ENCODE measurements at regions not wholly inside any gene's neighbourhood (a gene's known extent, or its start where the extent isn't known, plus 50 kb on each side); places are given as distances from the start of the nearest gene placed in this dataset.

DNA sequence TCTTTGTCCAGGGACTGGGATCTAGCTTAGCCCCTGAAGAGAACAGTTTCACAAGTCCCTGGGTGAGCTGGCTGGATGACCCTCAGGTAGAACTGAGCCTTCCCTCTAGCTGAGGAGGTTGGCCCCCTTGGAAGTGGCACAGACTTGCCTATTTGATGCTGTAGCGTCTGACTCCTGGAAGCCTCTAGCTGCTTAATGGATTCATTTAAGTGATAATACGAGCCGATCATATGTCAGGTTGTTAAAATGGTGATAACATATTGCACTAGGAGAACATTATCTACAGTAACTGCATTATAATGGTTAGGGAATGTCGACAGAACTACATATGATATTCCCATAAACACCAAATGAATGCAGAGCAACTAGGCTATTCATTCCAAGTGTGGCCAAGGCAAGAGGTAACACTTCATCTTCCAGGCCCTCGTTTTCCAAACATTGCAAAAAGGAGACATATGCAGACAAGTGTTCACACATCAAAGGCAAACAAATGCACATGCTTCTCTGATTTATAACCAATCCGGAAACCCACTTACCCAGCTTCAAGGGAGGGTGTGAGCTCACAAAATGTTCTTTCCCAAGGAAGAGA, 340.1 kb upstream of the PLXNA2 start:
- no peak for DNase-seq (ENCODE audit: low spot score)

DNA sequence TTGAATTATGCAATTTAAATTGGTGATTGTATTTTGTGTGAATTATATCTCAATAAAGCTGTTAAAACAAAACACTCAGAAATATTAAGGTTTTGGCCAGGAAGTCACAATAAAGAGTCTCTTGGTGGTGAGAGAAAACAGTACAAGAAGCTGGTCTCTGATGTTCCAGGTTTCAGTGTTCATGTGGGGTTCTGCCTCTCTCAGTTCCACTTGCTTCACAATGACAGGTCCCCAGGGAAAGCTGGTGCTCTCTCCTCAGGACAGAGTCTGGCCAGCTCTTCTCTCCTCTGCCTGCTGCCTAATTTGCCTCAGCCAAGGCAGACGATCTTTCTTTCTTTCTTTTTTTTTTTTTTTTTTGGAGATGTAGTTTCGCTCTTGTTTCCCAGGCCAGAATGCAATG, 342.9 kb upstream of the PLXNA2 start:
- no peak for DNase-seq (ENCODE audit: low spot score)

DNA sequence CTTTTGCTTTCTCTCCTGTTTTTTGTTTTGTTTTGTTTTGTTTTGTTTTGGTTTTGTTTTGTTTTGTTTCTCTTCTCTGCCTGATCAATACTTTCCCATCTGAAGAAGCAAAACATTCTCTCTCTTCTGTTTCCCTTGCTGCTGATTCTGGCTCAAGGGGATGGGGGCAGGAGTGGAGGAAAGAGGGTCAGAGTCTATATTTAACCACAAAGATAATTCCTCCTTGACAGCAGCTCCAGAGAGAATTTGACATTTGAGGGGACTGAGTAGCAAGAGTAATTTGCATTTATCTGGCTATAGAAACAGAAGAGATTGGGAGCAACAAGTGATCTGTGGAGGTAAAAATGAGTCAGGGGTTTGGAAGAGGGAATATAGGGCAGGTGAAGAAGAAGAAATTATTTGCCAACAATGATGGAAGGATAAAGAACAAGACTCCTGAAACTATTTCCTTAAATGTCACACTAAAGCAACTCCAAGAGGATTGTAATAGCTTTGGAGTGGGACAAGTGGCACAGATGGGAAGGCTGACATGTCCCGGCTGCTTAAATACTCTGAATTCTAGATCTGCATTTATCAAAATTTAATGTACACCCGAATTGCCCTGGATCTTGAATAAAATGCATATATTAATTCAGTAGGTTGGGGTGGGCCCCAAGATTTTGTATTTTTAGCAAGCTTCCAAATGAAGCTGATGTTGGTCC, 349.3 kb upstream of the PLXNA2 start:
- DNase-seq (ENCODE audit: low spot score) = no peak

DNA sequence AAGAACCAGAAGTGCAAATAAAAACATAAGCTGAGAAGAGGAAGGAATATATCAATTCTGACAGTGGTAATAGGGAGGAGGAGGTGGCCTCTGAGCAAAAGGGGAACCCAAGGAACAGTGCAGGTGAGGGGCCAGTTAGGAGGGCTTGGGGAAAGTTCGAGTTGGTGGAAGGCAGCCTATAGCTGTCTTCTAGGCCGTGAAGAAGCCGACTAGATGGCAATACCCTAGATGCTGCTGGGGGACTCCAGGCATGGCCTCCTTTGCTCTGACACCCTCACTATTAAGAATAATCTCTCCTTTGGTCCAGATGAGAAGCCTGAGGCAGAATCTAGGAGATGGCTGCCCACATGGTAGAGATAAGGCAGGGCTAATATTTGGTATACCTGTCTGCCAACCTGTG, 351.1 kb upstream of the PLXNA2 start:
- DNase-seq (ENCODE audit: low spot score) = no peak

DNA sequence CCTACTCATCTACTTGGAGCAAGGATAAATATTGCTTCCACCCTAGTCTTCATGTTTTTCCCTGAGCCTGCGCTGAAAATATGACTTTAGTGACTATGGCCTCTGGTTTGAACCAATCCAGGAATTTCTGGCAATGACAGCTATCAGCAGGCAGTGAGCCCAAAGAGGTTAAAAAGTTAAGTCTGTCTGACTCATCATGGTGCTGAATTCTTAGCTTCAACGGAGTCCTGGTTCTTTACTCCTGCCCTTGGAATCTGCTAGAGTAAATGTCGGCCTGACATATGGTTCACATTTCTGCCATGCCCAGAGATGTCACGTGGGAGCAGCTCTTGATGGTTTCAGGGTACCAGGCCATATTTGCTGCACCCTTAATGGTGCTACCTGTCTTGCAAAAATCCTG, 351.6 kb upstream of the PLXNA2 start:
- DNase-seq (ENCODE audit: low spot score) = no peak

DNA sequence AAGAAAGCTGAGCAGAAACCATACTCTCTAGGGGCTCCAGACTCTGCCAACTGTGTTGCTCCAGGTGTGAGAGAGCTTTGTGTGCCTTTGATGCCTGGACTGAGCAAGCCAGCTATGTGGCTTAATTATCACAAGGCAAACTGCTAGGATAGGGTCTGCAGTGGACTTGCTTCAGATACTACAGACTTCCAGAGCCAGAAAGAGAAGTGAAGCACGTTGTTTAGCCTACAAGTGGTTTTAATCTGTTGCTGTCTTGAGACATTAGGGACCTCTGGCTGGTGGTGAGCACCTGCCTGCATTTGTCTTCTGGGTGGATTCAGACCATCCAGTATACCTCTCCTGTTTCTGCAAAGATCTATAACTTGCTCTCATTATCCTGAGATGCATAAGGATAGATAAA, 353.4 kb upstream of the PLXNA2 start:
- DNase-seq (ENCODE audit: low spot score) = no peak

DNA sequence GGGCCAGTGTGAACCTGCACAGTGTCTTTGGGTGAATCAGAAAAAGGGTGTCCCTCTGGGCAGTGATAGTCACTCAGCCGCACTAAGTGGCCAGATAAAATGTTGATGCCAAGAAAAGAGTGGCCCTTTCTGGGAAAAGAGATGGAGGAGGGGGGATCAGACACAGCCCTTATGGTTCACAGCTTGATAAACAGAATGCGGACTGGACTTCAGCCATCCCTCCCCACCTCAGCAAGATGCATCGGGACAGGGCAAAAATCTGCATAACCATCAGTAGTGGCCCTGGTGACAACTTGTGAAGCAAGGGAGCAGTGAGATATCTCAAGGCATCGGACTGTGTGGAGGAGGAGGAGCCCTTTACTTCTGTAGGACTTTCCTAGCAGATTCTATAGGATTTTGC, 353.8 kb upstream of the PLXNA2 start:
- no peak for DNase-seq (ENCODE audit: low spot score)

DNA sequence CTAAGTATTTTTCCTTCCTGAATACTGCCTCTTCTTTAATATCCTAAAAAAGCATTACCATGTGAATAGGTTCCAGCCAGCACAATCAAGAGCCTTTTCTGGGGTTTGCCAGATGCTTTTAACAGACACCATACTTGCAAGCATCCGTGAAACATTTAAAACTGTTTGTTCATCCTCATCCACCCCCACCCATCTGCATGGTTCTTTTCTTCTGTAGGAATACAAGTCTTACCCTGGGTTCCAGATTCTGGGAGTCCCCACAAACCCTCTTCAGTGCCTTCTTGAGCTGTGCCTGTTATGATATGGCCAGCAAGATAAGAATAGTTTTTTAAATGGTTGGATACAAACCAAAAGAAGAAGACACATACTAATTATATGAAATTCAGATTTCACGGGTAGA, 354.9 kb upstream of the PLXNA2 start:
- no peak for DNase-seq (ENCODE audit: low spot score)

DNA sequence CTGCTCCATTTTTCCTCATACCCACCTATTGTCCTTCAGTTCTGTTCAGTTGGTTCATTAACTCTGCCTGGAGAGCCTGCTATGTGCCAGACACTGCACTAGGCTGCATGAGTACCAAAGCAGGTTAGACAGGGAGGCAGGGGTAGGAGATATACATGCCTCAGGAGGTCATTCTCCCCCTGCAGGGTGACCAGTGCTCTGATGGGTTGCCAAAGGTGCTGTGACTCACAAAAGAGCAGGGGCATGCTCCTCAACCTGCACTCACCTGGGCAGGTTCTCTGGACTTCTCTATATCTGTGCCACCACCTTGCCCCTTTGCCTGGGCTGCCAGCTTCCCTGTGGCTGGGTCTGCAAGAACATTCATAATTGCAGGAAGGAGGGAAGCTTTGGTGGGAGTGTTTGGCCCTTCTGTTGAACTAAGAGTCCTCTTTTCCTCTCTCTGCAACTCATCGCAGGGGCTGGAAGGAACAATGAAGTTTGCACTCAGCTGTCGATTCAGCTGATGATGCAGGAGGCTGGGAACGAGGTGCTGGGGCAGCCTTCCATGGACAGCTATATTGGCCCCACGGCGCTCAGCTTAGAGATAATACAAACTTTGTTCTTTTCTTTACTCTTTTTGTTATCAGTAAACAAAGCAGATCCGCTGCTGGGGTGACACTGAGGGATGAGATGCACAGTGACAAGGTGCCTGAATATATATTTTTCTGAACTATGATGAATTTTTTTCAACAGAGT, 356.4 kb upstream of the PLXNA2 start:
- DNase-seq (ENCODE audit: low spot score) = no peak

DNA sequence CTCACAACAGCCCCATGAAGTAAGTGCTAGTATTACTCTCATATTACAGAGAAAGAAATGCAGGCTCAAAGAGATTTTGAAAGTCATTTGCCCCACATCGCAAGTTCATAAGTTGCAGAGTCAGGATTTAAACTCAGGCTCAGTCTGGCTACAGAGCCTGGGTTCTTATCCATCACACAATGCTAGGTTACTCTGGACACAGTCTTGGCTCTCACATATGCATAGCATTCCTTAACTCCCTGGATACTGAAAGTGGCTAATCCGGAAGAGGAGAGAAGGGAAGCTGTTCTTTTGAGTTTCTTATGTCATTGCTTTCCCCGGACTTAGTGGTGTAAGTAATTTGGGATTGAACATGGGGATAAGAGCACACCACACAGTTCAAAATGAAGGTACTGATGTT, 357.4 kb upstream of the PLXNA2 start:
- no peak for DNase-seq (ENCODE audit: low spot score)

DNA sequence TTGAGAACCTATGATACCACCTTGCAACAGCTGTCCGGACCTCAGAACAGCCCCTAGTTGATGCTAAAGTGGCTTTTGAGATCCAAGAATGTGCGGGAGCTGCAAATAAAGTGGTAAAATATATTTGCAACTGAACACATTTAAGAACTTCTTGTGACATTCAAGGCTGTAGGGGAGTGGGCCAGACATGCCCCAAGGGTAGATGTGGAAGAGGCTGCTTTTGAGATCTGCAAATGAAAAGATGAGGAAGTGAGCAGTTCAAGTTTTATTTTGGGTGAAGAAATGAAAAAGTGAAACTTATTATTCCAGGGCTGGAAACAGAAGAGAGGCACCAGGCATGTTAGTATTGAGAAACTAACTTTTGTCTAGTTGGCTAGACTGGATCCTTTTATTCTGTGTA, 359.5 kb upstream of the PLXNA2 start:
- no peak for DNase-seq (ENCODE audit: low spot score)

DNA sequence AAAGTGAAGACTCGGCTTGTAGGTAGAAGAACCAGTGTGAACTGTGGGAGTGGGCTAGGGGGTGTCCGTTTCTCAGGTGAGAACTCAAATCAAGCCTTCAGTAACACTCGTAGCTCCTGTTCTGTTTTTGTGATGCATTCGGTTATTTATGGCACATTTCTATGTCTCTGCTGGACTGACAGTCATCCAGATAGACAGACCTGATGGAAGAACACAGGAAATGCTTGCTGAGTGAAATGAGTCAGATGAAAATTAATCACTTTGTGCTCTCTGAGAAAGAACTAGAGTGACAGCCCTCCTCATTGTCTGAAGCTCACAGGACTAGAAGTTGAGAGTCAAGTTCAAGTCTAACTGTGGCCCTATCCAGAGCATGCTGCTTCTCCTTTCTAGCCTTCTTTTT, 360.1 kb upstream of the PLXNA2 start:
- DNase-seq (ENCODE audit: low spot score) = no peak

DNA sequence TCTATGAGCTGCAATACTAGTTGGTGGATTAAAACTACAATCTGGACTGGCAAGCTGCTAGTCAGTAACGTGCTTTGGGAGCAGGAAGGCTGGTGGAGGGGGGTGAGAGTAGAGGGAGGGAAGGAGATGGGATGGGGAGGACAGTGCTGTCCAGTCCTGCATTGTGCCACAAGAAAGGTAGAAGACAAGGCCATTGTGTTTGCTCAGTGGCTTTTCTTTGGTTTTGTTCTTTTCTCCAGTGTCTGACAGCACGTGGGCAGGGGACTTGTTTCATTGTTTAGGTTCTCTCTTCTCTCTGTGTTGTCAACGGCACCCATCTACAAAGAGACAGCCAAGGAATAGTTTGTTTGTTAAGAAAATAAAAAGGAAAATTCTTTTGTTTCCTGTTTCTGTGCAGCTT, 362.8 kb upstream of the PLXNA2 start:
- DNase-seq (ENCODE audit: low spot score) = no peak

DNA sequence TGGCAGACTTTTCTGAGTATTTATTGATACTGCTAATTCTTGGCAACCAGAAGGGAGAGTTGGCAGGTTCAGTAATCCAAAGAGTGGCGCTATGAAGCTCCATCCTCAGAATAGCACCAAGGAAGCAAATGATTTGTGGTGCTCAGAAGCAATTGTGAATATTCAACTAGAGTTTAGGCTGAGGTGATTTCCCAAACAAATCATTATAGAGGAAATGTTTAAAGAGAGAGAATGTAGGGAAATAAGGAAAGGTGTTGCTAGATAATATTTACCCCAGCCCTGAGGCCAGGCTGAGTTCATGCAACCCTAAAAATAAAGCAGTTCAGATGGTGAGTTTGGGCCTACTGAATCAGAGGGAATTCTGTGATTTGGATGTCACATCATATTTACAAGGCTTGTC, 363.4 kb upstream of the PLXNA2 start:
- DNase-seq (ENCODE audit: low spot score) = no peak

DNA sequence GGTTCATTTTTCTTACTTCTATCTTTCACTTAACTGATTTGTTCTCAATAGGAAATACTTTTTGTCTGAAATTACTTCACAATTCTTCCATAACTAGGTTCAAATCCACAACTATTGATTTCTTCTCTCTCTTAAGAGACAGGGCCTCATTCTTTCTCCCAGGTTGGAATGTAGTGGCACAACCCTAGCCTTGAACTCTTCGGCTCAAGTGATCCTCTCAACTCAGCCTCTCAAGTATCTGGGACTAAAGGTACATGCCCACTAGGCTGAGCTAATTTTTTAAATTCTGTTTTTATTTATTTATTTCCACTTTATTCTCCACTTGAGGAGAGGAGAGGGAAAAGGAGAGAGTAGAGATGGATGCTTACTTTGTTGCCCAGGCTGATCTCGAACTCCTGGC, 370.4 kb upstream of the PLXNA2 start:
- no peak for DNase-seq (ENCODE audit: low spot score)

DNA sequence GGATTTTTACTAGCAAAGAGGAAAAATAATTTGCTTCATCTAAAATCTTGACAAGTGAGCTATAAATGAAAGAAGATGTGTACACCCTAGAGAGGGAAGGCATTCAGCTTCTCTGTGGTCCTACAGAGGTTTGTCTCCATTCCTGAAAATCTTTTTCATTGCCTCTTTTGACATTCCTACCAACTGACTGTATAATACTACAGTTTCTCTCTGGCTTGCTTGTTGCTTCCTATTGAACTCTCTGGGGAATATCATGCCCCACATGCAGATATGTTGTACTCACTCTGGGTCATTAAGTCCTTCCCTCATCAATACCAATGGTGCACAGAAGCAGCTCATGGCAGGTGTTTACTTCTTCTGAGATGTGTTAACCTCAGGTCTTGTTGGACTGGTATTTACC, 371.2 kb upstream of the PLXNA2 start:
- no peak for DNase-seq (ENCODE audit: low spot score)

DNA sequence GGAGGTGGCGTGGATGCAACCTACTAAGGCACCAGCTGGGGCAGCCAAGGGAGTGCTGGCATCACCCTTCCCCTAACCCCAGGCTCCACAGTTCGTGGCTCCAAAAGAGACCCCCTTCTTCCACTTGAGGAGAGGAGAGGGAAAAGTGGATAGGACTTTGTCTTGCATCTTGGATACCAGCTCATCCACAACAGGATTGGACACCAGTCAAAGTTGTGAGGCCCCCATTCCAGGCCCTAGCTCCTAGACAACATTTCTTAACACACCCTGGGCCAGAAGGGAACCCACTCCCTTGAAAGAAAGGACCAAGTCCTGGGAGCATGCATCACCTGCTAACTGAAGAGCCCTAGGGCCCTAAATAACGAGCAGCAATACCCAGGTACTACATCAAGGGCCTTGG, 372.6 kb upstream of the PLXNA2 start:
- DNase-seq (ENCODE audit: low spot score) = no peak

DNA sequence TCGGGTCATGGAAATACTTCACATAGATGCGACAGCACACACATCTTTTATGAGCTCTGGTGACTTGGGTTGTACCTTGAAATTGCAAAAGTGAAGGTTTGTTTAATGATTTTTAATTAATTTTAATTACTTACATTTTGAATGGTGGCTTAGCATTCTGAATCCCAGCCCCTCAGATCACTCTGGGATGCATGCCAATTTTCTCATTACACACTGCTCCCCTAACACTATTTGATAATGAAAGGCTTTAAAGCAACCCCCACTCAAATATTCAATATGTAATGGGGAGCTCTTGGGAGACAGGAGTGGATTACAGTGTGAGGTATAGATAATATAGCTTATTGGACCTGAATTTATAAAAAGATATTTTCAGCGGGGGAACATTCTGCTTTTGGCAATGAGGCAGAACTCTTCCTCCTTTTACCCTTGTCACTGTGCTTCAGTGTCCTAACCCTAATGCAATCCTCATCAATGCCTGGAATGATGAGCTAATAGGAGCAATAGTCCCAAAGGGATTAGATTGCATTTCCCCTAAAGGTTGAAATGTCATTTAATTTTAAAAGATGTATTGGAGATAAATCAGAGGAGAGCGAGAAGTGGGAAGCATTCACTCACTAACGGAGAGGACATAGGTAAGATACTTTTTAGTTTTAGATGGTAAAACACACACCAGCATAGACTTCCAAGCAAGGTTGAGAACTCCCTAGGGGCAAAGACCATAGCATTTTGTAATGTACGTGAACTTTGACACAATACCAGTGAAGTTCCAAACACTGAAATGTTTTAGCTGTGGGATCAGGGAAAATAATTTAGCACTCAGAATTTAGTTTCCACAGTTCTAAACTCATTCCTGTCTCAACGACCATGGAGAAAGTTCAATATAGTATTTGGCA, 384.1 kb upstream of the PLXNA2 start:
- no peak for DNase-seq (ENCODE audit: low spot score)

DNA sequence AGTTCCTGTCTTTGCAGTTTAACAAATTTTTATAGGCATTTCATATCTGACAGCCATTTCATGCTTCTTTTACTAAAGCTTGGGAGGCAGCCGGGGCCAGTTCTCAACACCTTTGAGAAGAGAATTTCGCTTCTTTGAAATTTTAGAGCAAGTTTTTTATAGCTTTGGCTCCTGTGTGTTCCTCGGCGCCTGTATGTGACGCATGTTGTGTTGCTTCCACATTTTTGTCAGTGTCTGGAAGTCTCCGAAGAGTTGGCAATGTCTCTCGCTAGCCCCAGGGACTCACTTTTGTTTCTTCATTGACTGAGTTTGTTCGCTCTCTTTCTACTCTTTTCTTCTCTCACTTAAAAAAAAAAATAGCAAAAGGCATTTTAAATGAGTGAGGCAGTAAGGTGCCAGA, 386.9 kb upstream of the PLXNA2 start:
- no peak for DNase-seq (ENCODE audit: low spot score)

DNA sequence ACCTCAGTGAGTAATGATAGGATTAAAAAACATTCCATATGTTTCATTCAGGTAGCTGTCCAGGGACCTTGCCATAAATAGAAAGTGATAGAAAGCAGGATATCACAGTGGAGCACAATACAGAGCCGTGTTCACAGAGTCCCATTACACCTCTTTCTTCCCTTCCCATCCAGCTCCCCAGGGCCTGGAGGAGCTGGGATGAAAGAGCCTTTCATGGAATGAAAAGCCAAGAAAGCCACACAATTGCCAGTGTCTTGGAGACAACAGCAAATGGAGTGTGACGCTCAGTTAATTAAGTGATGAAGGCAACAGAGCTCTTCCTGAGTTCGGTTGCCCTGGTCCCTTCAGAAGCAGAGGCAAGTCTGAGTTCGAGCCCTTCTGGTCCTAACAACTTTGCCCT, 387.3 kb upstream of the PLXNA2 start:
- DNase-seq (ENCODE audit: low spot score) = no peak

DNA sequence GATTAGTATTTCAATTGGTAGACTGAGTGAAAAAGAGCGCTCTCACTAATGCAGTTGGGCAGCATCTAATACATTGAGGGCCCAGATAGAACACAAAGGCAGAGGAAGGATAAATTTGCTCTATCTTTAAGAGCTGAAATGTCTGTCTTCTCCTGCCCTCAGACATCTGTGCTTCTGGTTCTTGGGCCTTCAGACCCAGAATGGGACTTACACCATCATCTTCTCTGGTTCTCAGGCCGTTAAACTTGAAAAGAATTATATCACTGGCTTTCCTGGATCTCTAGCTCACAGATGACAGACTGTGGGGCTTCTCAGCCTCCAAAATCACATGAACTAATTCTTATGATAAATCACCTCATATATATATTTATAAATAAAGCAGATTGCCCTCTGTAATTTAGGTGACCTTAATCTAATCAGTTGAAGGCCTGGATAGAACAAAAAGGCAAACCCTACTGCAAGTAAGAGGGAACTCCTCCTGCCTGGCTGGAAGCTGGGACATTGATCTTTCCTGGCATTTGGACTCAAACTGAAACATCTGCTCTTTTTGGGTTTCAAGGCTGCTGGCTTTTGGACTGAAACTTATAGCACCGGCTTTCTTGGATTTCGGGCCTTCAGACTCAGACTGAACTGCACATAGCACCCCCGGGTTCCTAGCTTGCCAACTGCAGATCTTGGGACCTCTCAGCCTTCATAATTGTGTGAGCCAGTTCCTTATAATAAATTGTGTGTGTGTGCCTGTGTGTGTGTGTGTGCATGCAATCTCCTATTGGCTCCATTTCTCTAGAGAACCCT, 390.4 kb upstream of the PLXNA2 start:
- DNase-seq (ENCODE audit: low spot score) = no peak

DNA sequence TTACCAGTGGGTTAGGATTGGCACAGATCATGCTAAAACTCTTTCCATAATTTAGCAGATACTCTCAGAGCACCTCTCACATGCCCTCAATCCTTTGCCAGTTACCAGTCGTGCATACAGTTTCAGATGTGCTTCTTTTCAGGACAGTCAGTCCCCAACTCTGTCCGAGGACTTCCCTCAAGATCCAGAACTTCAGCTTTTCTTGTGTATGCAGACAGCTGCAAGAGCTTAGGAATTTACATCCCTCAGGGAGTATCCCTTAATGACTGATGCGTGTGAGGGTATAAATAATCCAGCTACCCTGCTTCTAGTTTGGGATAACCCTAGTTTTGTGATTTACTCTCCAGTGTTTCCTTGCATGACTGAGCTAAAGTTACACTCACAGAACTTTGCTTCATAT, 393.0 kb upstream of the PLXNA2 start:
- no peak for DNase-seq (ENCODE audit: low spot score)
